ENCODE measurements at regions not wholly inside any gene's neighbourhood (a gene's known extent, or its start where the extent isn't known, plus 50 kb on each side); places are given as distances from the start of the nearest gene placed in this dataset.

DNA sequence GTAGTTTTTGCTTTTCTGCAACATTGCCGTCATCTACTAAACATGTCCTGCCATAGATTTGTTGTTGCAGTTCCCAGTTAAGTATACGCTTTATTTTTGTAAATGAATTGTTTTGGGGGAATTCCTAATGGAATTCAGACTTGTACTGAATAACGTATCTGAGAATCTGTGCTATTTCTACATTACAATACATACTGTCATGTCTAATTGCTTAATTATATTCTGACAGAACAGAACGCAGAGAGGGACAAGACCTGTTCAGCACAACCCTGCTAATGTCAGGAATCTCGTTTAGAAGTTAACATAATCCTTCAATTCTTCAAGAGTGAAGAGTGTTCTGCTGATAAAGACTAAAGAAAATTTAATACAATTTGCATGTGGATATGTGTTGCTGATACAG, 861.1 kb upstream of the KLHL1 start:
- no peak for DNase-seq

DNA sequence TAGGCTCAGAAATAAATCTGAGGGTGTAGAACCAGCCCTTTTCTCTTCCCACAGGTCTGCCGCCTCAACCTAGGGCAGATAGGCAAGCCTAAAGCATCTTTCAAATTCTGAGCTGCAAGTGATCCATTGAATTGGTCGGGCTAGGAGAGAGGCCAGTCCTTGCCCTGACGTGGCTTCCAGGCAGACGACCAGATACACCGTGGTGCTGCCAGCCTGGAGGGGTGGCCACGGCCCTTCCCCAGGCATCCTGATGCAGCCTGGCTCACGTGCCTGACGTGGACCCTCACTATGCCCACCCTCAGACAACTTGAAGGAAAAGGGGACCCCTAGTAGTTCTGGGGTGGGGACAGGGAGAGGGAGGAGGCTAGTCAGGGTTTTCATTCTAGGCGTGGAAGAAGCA, 859.3 kb upstream of the KLHL1 start:
- DNase-seq: no peak

DNA sequence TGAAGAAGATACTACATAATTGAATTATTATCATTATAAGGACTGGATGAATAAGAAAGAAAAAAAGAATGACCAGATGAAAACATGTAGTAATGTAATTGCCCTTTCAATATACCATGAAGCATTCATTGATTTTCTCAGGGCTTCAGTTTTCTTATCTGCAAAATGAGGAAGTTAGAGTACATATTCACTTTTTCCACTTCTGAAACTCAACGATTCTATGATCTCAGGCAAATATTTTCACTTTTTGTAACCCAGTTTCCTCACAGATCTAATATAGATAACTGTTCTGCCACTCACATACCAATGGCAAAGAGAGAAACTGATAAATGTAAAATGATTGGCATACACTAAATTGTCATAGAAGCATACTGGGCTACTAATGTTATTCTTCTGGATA, 856.6 kb upstream of the KLHL1 start:
- DNase-seq: no peak

DNA sequence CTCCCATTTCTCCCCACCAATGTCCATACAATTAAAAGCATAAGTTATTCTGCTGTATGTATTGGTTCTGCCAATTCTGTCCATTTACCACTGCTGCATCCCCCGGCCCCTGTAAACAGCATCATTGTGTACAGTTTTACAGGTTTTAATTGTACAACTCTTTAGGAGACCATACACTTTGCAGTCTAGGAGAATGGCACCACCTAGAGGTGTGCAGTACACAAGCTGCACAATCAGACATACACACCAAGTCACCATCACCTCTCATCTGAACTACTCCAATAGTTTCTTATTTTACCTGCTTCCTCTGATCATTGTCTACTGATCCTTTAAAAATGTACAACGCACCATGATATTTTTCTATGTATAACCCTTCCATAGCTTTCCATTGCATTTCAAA, 855.9 kb upstream of the KLHL1 start:
- DNase-seq: no peak

DNA sequence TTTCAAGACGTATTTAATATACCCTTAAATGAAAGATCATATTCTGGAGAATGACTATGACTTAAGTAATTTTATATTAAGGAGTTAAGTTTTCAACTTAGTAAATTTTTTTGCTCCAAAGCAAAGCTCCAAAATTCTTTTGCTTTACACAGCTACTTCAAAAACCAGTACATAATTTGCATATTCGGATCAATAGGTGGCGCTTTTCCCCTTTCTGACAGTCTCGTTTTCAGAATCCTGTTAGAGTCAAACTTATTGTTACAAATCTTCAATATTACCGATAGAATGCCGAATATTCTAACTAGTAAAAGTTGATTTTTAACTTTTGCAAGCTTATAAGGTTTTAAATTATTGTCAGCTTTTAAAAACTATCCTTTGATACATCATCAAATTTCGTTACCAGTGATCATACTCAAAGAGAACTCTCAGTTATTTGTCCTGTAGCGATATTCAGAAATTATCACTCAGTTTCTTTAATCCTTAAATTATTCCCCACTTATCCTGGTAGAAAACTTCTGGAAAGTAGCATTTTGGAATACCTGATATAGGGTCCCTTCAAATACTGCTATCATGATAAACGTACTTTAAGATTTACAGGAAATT, 852.7 kb upstream of the KLHL1 start:
- no peak for DNase-seq

DNA sequence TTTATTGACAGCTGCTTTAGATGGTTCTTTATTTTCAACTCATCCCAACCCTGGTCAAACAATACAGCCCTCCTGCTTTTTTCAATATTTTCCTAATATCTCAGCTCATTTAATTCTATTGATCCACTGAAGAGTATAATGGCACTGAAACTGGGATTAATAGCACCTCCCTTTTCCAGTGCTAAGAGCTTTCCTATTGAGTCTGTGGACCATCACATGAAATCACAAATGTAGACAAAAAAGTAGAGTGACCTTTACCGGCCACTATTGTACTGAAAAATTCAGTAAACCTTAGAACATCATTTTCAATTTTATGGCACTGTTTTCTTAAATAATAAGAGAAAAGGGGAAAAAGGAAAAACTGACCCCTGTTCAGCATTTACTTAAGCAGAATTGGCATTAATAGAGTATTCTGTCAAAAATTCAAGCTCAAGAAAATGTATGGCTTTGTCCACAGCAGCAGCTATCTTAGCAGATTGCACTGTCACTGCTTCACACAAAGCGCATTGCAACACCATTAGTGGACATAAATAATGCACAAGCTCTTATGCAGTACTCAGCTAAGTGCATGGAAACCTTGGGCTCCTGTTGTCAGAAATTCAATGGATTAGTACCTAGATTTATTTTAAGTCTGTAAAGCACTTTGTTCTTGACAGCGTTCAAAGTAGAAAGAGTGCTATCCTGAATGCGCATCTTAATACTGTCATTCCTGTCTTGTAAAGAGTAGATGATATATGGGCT, 851.0 kb upstream of the KLHL1 start:
- no peak for DNase-seq

DNA sequence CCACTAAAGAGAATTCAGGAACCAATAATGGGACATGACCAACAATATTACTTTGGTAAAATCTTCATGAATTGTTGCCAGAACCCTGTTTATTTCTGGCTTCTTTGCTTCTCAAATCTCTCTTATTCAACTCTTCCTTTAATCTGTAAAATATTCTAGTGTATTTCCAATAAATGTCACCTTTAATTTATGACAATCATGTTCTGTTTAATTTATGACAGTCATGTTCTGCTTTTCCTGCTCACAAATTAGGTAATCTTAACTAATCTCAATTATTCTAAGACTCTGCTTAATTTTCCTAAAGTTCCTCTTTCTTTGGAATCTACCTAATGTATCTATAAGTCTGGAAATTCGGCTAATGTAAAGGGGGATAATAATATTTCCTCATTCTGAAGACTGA, 847.6 kb upstream of the KLHL1 start:
- no peak for DNase-seq

DNA sequence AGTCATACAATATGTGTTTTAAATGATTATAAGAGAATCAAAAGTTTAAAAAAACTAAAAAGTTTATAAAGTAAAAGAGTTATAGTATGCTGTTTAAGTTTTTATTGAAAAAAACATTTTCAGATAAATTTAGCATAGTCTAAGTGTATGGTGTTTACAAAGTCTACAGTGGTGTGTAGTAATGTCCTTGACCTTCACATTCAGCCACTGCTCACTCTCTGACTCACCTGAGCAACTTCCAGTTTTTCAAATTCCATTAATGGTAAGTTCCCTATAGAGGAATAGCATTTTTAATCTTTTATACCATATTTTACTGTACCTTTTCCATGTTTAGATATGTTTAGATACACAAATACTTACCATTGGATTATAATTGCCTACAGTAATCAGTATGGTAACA, 842.4 kb upstream of the KLHL1 start:
- no peak for DNase-seq

DNA sequence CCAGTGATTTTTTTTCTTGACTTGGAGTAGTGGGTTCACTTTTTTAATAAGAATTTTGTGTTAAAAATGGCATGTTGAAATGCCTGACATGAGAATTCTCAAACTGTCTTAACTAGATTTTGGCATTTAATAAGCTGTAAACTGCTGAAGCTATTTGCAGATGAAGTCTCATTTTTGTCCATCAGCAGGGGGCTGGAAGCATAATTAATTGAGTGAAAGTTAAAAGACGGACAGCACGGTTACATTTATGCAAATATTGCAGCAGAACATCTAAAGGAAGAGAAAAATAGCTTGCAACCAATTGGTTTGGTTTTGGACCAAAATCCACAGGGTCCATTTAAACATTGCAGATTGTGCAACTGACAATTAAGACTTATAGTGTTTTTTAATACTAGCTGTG, 837.3 kb upstream of the KLHL1 start:
- DNase-seq: no peak

DNA sequence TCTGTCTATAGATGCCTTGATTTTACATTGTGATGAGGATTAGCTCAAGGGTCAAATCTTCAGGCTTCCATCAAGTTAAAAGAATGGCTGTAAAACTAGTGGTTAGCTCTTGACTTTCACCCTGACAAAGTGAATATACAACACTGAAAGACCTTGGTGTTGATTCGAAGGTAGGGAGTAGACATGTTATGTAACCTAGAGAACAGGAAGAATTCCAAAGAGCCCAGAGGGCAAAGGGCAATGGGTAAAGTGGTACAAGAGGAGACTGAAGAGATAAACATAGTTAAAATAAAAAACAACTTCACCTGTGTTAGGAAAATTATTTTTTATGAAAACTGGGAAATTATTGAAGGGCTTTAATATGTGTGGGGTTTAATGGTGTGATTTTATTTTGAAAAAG, 833.2 kb upstream of the KLHL1 start:
- no peak for DNase-seq

DNA sequence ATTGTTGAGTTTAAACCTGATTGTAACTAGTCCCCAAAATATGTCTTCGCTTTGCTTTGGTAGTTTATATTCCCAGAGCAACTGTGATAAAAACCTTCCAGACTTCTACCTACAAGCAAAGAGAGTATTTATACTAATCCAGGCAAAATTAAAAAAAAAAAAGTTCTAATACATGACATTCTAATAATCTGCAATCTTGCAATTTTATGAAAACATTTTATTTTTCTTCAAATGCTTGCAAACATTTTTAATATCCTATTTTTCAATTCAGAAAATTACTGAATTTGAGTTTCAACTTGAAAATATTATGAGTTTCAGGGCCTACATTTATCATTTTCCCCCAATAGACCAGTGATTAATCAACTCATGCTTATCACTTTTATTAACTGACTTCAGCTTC, 830.2 kb upstream of the KLHL1 start:
- DNase-seq: no peak

DNA sequence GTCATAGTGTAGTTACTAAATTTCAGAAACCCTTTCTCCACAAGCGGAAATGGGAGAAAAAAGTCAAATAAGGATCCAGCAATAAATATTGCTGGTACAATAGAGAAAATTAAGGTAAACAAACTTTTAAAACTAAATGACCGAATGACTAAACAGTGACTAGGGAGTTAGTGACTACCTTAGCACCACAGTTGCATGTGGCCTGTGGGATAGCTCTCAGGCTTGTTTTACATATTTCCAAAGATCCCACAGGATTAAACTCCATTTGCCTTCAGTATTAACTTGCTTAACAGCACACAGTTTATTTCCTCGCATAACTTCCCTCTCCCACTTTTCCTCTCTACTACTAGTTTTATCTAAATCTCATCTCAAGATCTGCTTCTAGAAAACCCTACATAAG, 824.3 kb upstream of the KLHL1 start:
- DNase-seq: no peak

DNA sequence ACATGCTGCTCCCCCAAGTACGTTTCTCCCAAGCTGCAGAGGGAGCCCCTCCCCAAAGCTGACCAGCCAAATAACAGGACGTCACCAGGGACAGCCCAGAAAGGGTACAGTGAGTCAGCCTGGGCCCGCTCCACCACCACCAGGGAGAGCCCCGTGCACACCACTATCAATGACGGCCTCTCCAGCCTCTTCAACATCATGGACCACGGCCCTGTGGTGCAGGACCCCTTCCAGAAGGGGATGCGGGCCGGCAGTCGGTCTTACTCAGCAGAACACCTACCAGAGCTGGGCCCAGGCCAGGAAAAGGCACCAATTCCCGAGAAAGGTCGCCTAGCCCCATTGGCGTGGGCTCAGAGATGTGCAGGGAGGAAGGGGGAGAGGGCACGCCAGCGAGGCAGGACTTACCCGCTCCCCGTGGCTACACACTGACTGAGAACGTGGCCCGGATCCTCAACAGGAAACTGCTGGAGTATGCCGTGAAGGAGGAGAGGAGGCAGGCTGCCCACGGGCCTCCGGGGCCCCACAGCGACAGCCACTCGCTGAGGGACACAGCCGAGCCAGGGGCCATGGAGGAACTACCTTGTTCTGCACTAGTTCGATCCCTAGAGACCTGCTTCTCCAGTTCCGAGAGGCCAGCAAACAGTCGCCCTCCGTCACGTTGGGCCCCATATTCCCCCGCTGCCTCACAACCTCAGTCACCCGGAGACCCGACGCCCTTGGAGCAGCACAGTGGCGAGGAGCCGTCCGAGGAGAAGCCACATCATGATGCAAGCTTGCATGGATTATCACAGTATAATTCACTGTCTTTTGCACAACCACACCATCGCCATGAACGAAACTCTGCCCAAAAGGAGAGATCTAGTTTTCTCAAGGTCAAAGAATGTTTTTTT, 815.9 kb upstream of the KLHL1 start:
- DNase-seq: no peak

DNA sequence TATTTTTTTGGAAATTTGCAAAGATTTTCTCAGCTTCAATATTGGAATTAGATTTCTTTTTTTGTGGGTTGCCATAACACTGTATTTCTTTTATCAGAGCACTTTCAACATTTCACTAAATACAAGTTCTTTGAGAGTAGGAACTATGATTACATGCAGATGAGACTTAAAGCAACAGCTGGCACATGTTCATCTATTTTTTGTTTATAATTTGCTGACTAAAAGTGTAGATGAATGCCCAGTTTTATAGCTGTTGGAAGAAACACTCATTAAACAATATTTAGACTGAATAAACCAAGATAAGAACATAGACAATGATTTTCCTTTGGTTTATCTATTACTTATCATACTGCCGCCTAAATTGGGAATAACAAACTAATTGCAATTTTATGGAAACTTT, 803.0 kb upstream of the KLHL1 start:
- no peak for DNase-seq

DNA sequence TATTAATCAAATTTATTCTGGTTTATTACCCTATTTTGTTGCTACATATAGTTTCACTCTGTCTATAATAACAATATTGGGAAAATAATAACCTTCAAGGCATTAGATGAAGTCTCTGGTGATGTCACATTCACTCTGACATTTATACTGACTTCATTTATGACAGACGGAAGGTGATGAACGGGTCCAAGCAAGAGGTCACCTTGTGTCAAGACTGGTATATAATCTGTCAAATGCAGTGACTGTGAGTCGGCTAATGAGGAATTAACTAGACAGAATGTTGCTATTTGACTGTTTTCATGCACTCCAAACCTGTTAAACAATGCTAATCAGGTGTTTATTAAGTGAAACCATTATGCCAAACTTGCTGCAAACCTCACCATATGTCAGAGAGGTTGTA, 800.5 kb upstream of the KLHL1 start:
- DNase-seq: no peak

DNA sequence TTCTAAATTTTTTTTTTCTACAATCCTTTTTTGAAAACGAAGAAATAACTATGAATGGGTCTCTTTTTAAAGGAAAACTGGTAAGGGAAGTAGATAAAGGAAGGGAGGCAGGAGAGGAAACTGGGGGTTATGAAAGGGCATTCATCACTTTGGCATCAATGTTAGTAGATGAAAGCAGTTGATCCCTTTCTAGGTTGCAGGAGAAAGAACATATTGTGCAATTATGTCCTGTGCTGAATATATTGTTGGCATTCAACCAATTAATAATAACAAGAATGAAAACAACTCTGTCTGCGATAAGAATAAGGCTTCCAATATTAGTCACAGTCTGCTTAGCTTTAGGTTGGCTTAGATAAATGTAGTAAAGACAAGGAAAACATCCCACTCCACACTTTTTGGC, 796.8 kb upstream of the KLHL1 start:
- DNase-seq: no peak

DNA sequence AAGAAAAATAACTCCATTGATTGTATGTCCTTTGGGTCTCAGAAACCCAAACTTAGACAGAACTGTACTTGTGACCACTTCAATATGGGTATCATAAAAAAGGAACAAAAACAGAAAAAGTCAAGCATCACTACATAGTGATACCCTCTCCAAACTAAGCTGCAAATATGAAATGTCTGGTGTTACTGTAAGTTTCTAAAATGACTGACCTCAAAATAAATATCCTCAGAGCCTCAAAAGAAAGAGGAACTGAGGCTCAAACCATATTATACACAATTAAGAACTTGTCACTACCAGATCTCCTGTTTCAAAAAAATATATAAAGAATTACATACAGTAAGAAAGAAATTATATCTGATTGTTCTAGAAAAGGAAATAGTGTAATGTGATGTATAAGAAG, 787.9 kb upstream of the KLHL1 start:
- DNase-seq: no peak

DNA sequence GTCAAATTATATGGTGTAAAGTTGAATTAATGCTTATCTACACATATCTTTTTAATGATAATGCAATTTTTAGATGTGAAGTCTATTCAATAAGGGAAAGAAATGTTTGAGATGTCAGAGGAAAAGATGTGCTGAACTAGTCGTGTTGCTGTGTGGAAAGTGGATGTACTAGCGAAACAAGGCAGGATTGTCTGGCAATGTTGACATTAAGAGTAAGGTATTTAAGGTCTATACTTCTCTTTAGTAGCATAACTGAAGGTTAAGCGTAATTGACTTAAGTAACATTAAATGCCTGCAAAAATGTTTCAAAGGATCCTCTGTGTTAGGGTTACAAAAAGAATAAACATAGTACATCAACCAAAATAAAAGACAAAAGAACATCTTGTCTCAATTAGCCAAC, 787.3 kb upstream of the KLHL1 start:
- no peak for DNase-seq

DNA sequence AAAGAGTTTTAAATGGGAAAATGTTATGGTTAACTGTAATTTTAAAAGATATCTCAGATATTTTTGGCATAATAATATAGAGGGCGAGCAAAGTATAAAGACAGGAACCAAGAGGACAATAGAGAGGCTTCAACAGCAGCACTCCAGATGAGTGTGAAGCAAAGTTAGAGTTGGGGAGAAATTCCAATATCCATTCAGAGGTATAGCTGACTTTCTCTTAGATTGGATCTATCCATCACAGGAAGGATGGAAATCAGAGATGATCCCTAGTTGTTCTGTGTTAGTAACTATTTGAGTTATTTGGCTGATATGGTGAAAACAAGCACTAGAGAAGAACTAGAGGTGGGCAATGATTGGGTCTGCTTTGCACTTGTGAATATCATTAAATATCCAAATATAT, 786.0 kb upstream of the KLHL1 start:
- DNase-seq: no peak

DNA sequence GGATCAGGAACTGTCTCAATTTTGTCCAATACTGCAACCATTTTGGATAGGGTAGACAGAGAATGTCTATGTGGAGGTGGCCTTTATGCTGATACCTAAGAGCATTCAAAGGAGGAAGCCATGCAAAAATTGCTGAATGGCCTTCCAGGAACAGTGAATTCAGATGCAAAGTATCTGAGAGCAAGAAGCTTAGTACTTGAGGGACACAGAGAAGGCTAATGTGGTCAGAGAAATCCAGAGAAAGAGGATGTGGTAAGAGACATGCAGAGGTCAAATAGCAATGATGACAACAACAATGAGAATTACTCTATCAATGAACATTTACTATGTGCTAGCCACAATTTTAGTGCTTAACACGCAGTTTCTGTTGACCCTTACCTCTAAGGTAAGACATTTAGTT, 785.6 kb upstream of the KLHL1 start:
- no peak for DNase-seq

DNA sequence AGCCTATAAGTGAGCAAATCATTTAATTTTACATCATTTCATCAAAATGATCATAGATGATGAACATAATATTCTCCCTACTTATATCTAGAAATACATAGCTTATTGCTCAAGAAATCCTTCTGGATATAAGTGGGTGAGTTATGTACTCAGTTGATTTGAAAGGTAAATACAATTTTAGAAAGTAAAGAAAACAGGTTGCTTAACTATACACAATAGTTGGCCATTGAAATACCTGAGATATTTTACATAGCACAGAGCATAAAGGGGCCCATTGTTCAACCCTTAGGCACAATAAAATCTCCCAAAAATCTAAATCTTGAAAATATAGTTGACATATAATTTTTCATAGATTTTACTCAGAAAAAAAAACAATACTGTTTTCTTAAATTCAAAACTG, 782.0 kb upstream of the KLHL1 start:
- no peak for DNase-seq

DNA sequence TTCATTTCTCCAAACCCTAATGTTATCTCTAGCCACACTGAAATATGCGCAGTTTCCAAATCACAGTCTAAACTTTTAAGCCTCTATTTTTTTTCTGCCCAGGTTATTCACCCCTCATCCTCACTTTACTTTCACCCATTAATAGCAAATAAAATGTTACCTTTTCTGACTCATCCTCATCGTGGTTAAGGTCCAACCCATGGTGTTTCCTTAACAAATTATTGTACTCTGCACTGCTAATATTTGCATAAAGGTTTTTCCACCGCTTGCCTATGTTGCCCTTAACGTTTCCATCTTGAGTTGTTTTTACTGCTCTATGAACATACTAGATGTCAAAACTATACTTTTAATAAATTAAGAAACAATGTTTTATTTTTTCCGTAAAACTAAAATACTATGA, 780.9 kb upstream of the KLHL1 start:
- no peak for DNase-seq

DNA sequence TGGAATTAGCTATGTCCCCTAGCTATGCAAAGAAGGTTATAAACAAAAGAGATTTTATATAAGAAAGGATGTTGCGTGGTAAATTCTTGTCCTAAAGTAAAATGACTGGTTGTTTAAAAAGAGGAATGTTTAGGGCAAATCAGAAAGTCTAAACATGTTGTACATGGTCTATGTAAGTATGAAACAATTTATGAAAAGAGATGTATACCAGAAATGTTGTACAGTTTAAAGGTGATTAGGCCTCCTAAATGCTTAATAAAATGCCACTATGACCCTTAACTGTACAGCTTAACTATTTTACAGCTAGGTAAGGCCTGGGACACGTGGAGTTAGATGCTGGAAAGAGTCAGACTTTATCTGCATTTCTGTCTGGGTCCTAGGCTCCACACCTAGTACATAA, 775.9 kb upstream of the KLHL1 start:
- DNase-seq: no peak

DNA sequence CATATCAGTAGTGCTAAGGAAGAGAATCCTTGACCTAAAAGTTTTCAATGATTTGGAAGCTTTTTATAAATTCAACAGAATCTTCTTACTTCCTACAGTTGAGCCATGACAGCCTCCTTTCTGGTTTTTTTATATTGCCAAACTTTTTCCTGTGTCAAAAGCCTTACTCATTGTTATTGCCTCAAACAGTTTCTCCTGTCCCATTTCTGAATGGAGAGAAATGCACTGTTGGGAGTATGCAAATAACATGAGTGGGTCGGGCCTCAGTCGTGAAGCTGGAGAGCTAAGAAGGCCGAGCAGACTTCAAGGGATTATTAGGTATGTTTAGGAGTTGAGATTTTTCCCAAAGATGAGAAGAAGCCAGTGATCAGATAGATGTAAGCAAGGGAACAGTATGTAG, 766.4 kb upstream of the KLHL1 start:
- DNase-seq: no peak
